ENCODE measurements at regions not wholly inside any gene's neighbourhood (a gene's known extent, or its start where the extent isn't known, plus 50 kb on each side); places are given as distances from the start of the nearest gene placed in this dataset.
"Not testable (repeated sequence)": the region's sequence is repeated elsewhere in the genome, so short reads cannot be mapped to it uniquely, and the experiment has no call there.

DNA sequence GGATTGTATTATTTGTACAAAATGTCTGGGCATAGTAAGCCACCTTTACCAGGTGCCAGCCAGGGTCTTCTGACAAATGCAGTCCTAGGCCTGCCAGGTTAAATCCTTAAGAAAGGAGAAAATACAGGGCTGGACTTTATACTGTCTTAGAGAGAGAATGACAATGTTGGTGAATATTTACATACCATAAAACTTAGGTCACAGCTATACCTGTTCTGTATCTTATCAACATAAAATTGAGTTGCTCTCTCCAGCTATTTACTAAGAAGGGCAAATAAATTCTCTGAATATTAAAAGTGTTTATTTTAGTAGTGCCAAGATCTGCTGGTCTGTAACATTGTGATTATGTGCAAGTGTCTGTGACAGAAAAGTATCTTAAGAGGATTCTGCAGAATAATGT lies 971.1 kb downstream of the AACS start:
- FAIRE-seq = no peak

DNA sequence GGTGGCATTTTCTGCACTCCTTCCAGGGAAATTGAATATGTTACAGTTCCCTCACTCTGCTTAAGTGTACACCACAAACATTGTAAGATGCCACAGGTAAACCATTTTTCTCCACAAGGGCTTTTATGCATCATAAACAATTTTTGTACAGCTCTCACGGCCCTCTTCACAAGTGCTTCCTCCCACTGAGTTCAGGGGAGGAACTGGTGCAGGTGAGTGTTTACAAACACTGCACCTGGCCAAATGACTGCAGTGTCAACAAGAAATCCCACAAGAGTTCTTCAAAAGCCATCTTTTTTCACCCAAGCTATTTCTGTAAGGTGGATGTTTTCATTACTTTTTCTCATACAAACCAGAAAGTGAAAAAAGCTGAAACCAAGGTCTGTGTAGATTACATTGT lies 973.2 kb downstream of the AACS start:
- FAIRE-seq = no peak

DNA sequence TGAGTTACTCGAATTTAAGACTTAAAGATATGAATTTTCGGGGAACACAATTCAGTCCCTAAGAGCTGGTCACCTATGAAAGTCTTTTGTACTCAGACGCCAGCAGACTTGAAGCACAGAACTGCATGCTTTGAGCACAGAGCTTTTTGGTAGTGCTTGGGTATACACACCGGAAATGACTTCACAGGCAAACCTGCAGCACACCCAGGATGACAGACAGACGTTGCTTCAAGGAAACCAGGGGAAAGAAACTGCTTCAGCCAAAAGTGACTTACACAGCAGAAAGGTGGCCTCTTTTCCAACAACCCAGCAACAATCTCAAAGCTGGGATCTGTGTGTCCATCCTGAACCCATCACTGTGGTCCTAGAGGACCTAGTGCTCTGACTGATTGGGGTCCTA lies 975.1 kb downstream of the AACS start:
- FAIRE-seq = no peak

GRCh38 chr12:126042286-126042685 lies 977.1 kb downstream of the AACS start:
- FAIRE-seq = no peak

- FAIRE-seq = not testable (repeated sequence)
These were observed 984.3 kb downstream of the AACS start for GRCh38 chr12:126049501-126049900.

GRCh38 chr12:126051611-126052107 lies 986.4 kb downstream of the AACS start:
- peak; percentile 67 for FAIRE-seq

- no peak for FAIRE-seq
These were observed 990.3 kb downstream of the AACS start for GRCh38 chr12:126055521-126055920.

GRCh38 chr12:126061777-126062176 lies 996.5 kb downstream of the AACS start:
- no peak for FAIRE-seq

DNA sequence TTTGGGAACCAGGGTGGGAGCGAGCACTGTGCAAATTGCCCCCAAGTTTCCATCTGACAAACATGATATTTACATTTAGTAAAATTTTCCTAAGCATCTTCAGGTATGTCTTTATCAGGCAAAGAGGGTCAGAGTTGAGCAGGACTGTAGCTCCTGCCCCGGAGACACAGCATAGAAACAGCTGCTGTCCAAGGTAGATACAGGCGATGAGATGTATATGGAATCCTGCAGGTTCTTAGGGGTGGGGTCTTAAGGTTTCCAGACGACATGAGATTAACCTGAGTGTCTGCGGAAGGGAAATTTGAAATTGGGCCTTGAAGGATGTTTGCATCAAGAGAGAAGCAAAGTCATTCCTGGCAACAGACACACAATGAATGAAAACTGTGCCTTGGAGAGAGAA lies 998.8 kb downstream of the AACS start:
- FAIRE-seq = no peak

DNA sequence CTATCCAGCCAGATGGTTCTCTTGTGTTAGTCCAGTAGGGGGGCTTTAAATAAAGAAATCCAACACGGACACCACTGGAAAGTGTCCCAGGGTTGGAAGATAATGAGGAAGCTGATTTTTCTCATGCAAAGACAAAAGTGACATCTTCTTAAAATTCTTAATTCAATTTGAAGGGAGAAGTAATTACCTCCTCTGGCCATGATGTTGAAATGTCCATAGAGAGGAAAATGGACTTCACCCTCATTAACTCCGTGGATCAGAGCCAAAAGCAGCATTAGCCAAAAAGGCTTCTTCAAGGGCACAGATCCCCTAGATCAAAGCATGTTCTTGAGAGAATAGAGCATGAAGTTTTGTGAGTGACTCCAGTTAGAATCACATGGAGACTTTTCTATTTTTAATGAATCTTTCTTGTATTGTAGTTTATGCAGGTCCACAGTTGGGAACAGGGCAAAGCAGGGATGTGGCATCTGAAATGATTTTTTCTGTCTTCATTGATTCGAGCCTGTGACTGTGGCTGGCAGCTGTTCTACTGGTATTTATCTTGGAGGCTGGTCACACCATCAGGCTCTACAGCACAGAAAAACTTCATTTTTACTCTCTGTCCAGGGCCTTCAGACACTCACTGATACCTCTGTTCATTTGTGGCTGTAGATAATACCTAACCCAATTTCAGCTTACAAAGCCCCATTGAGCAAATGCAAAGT lies 1002.5 kb downstream of the AACS start:
- no peak for FAIRE-seq

GRCh38 chr12:126069549-126070165 lies 1004.4 kb downstream of the AACS start:
- FAIRE-seq = no peak

- no peak for FAIRE-seq
These were observed 1011.3 kb downstream of the AACS start for GRCh38 chr12:126076515-126076914.

- no peak for FAIRE-seq
These were observed 1018.7 kb downstream of the AACS start for GRCh38 chr12:126083926-126084325.

DNA sequence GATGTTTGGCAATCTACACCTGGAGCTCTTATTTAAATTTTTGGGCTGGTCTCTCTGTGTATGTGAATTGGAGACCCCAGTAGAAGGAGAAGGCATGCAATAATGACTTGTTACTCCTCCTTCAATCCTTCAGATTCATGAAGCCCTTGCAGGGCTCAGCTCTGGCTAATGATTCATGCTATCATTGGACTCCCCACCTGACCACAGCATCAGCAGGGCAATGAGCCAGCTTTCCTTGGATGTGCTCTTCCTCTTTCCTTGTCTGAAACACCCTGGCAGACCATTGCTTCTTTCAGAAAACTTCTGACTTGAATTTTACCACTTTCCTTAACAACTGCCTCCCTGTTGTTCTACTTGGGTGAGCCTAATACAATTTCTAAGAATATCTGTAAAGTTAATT lies 1019.2 kb downstream of the AACS start:
- FAIRE-seq = no peak

DNA sequence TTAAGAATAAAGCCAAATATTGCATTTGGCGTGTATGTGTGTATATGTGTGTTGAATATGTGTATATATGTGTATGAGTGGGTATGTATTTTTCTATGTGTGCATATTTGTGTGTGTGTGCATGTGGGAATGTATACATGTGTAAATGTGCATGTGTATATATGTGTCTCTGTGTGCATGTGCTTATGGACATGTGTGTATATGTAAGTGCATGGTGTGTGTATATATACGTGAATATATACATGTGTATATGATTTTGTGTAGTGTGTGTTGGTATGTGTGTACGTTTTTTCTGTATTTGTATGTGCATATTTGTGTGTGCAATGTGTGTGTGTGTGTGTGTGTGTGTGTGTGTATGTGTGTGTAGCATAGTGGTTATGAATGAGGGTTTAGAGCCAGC lies 1021.0 kb downstream of the AACS start:
- FAIRE-seq = no peak

GRCh38 chr12:126087692-126088091 lies 1022.5 kb downstream of the AACS start:
- no peak for FAIRE-seq

- FAIRE-seq = no peak
These were observed 1028.7 kb downstream of the AACS start for GRCh38 chr12:126093908-126094307.

GRCh38 chr12:126095748-126096510 lies 1030.7 kb downstream of the AACS start:
- no peak for FAIRE-seq

DNA sequence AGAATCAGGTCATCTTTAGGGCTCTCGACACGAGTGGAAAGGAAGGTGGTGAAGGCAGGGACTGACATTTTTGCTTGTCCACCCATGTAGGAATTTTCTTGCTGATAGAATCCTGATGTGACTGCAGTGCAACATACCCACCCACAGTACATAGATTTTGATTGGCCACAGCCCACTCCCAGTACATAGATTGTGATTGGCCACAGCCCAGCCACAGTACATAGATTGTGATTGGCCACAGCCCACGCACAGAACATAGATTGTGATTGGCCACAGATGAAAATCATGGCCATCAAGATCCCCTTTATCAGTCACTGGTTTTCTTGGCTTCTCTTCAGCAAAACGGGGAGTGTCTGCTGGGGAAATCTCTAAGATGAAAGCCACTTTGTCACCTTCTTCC lies 1041.5 kb downstream of the AACS start:
- no peak for FAIRE-seq

GRCh38 chr12:126107659-126108058 lies 1042.4 kb downstream of the AACS start:
- FAIRE-seq = no peak

- no peak for FAIRE-seq
These were observed 1043.0 kb downstream of the AACS start for GRCh38 chr12:126108247-126108646.

- no peak for FAIRE-seq
These were observed 1046.9 kb downstream of the AACS start for GRCh38 chr12:126112141-126112540.

DNA sequence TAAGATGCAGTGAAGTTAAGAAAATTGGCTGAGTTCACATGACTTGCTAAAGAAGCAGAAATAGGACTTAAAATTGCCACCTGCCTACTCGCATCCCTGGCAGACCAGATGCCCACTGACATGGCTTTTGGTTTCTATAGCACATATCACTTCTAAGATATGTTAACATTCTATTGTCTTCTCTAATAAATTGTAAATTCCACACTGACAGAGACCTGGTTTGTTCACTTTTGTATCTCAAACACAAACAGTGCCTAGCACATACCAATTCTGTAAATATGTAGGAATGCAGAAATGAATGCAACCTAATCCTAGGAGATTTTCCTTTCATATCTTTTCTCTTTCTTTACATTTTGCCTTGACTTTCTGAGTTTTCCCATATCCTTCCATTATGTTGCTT lies 1047.6 kb downstream of the AACS start:
- no peak for FAIRE-seq

DNA sequence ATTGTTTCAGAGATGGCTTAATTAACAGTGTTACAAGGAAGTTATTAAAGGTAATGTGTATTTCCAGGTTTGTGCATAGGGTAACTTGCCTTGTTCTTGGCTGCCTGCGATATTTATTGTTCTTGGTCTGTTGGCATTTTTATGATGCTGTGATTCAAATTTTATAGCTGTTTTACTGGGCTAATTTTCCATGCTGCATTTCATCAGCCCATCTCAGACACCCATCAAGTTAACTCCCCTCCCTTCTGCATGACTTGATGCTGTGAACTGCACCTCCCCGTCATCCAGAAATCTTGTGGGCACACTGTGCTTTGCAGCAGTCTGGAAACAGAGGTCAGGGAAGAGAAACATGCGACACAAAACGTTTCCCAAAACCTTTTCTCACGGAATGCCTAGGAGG lies 1049.2 kb downstream of the AACS start:
- no peak for FAIRE-seq

All from endometrium (tissue), 2 donors.